Ovary (tissue), 3 donors: ENCODE measurements at regions not wholly inside any gene's neighbourhood (a gene's known extent, or its start where the extent isn't known, plus 50 kb on each side); places are given as distances from the start of the nearest gene placed in this dataset.

Experiments used
- CTCF ChIP-seq, 3 donors: fragments of 450-650 bp in 2 of 3; fragments of 200-600 bp in 1 of 3; IDR thresholded peaks; one replicate each; pipeline versions ENCODE4 v1.5.1 to v1.8.0; 2016 to 2022; ENCODE audit warnings: antibody characterized with exemption in 3 of 3, mild to moderate bottlenecking in 1 of 3
- POLR2A ChIP-seq: fragments of 450-650 bp; IDR thresholded peaks from one replicate; pipeline ENCODE4 v1.6.1; 2017; ENCODE audit warnings: antibody characterized with exemption, mild to moderate bottlenecking, moderate library complexity
- donor health status: DM: no; HTN: no; CAD: no.

- TF ChIP-seq CTCF (IDR thresholded peaks at IDR 0.05) (no peak), POLR2A (no peak)
Observed at GRCh38 chr14:44436458-44436857, 70.6 kb downstream of the FSCB start.
